ENCODE measurements at regions not wholly inside any gene's neighbourhood (a gene's known extent, or its start where the extent isn't known, plus 50 kb on each side); places are given as distances from the start of the nearest gene placed in this dataset.

- H3K36me3 ChIP-seq (ENCODE audit: insufficient read depth, low read length) = no peaks in the 10 kb centered on the region
- no peak overlapping the region for H3K27ac ChIP-seq (ENCODE audit: low read depth, low read length)
- peaks cover 17% of the 10 kb centered on the region for H3K9me3 ChIP-seq (ENCODE audit: insufficient read depth, low read depth, low read length)
- H3K4me3 ChIP-seq (ENCODE audit: low read length) = no peak overlapping the region
- no peaks in the 10 kb centered on the region for H3K4me1 ChIP-seq (ENCODE audit: insufficient read depth, low read length)
- no peaks in the 10 kb centered on the region for H3K27me3 ChIP-seq (ENCODE audit: insufficient read depth, low read length)
- WGBS = 91% methylated on average over 1 of the region's 1 CpG
- H3K9ac ChIP-seq (ENCODE audit: low read depth, low read length) = no peak overlapping the region
Measured at GRCh38 chr5:108649106-108649505, 98.6 kb upstream of the FER start.

DNA sequence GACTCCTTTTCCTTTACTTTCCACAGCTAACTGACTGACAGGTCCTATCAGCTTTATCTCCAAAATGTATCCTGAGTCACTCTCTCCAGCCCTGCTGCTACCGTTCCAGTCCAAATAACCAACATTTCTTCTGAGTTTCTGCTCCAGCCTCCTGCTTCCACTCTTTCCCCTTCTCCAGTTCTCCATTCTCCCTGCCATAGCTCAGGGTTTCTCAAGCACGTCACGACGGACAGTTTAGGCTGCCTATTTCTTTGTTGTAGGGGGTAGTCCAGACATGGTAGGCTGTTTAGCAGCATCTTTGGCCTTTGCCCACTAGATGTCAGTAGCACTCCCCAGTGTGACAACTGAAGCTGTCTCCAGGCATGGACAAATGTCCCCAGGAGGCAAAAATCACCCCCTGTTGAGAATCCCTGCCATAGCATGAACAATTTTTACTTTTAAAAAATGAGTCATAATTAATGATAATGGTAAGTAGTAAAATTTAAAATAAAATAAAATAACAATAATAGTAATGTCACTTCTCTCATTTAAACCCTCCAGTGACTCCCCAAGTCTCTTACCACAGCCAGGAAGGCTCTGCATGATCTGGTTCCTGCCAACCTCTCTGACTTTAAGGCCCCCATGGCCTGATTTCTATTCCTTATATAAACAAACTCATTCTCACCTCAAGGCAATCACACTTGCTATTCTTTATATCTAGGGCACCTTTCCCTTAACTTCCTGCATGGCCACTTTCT is 105.4 kb upstream of the FER start:
- Histone ChIP-seq H3K9me3 (ENCODE audit: insufficient read depth, low read depth, low read length) (peaks cover 6% of the 10 kb centered on the region), H3K27me3 (ENCODE audit: insufficient read depth, low read length) (no peaks in the 10 kb centered on the region), H3K36me3 (ENCODE audit: insufficient read depth, low read length) (no peaks in the 10 kb centered on the region), H3K4me3 (ENCODE audit: low read length) (no peak overlapping the region), H3K27ac (ENCODE audit: low read depth, low read length) (no peak overlapping the region), H3K4me1 (ENCODE audit: insufficient read depth, low read length) (peaks cover 10% of the 10 kb centered on the region), H3K9ac (ENCODE audit: low read depth, low read length) (no peak overlapping the region)
- WGBS = 27% methylated on average over 3 of the region's 4 CpGs

DNA sequence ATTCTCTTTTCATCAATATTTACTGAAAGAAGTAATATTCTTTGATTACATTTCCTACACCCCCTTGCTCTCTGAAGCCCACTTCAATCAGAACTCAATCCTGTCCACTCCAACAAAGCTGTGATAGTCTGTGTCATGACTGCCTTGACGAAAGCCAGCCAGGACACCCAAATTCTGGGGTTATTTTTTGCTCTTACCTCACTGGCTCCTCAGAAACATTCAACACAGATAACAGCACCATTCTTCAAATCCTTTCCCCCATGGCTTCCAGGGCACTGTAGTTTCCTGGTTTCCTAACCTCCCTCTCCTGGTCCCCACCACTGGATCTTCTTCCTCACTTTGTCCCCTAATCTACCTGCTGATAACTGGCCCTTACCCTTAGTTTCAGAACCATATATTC is 106.1 kb upstream of the FER start:
- Histone ChIP-seq H3K9ac (ENCODE audit: low read depth, low read length) (no peak overlapping the region), H3K9me3 (ENCODE audit: insufficient read depth, low read depth, low read length) (no peaks in the 10 kb centered on the region), H3K27ac (ENCODE audit: low read depth, low read length) (no peak overlapping the region), H3K4me1 (ENCODE audit: insufficient read depth, low read length) (peaks cover 17% of the 10 kb centered on the region), H3K27me3 (ENCODE audit: insufficient read depth, low read length) (no peaks in the 10 kb centered on the region), H3K4me3 (ENCODE audit: low read length) (no peak overlapping the region), H3K36me3 (ENCODE audit: insufficient read depth, low read length) (no peaks in the 10 kb centered on the region)
- WGBS = 85% methylated on average over 1 of the region's 1 CpG

DNA sequence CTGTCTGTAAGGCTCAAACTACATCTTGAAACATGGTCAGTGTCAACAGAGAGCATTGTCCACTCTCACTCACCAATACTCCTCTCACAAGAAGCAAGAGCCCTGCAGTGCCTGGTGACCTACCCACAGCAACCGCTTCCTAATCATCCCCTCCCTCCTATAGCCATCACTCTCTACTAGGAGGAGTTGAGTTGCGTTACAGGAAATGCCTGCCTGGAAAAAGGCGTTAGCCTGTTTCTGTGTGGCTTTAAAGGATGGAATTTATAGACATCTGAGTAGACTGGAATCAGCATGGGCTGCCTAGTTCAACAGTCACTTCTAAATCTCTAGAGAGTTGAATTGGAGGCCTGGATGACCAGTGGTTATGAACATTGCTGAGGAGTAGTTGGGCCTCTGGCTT is 108.3 kb upstream of the FER start:
- H3K4me3 ChIP-seq (ENCODE audit: low read length) = no peak overlapping the region
- no peak overlapping the region for H3K27ac ChIP-seq (ENCODE audit: low read depth, low read length)
- no peaks in the 10 kb centered on the region for H3K9me3 ChIP-seq (ENCODE audit: insufficient read depth, low read depth, low read length)
- WGBS = 86% methylated on average over 3 of the region's 3 CpGs
- H3K9ac ChIP-seq (ENCODE audit: low read depth, low read length) = no peak overlapping the region
- H3K36me3 ChIP-seq (ENCODE audit: insufficient read depth, low read length) = no peaks in the 10 kb centered on the region
- peaks cover 28% of the 10 kb centered on the region for H3K4me1 ChIP-seq (ENCODE audit: insufficient read depth, low read length)
- H3K27me3 ChIP-seq (ENCODE audit: insufficient read depth, low read length) = no peaks in the 10 kb centered on the region

- Histone ChIP-seq H3K4me1 (ENCODE audit: insufficient read depth, low read length) (peaks cover 28% of the 10 kb centered on the region), H3K36me3 (ENCODE audit: insufficient read depth, low read length) (no peaks in the 10 kb centered on the region), H3K9ac (ENCODE audit: low read depth, low read length) (no peak overlapping the region), H3K4me3 (ENCODE audit: low read length) (no peak overlapping the region), H3K27ac (ENCODE audit: low read depth, low read length) (no peak overlapping the region), H3K9me3 (ENCODE audit: insufficient read depth, low read depth, low read length) (no peaks in the 10 kb centered on the region), H3K27me3 (ENCODE audit: insufficient read depth, low read length) (no peaks in the 10 kb centered on the region)
- WGBS = 86% methylated on average over 2 of the region's 2 CpGs
Measured at GRCh38 chr5:108638021-108638420, 109.7 kb upstream of the FER start.

DNA sequence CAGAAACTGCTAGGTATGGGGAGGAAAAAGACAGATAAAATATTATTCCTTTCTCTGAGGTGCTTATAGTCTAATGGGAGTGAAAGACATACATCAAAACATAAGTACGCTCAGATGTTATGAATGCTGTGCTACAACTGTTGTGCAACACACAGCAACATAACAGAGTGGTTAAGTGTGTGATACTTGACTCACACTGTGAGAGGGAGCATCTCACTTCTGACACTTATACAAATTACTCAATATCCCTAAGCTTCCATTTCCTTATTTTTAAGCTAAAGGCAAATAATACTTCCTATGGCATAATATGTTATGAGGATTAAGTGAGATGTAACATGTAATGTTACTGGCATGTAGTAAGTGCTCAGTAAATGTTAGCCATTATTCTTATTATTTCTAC is 110.6 kb upstream of the FER start:
- Histone ChIP-seq H3K9me3 (ENCODE audit: insufficient read depth, low read depth, low read length) (no peaks in the 10 kb centered on the region), H3K36me3 (ENCODE audit: insufficient read depth, low read length) (no peaks in the 10 kb centered on the region), H3K27me3 (ENCODE audit: insufficient read depth, low read length) (no peaks in the 10 kb centered on the region), H3K9ac (ENCODE audit: low read depth, low read length) (no peak overlapping the region), H3K4me3 (ENCODE audit: low read length) (no peak overlapping the region), H3K4me1 (ENCODE audit: insufficient read depth, low read length) (peaks cover 28% of the 10 kb centered on the region), H3K27ac (ENCODE audit: low read depth, low read length) (peak overlapping the region; percentile 87; the same call in 1 of the 2 replicates)
- no CpG with 5 or more reads among the region's 1 CpG for WGBS

GRCh38 chr5:108636135-108636853 is 111.4 kb upstream of the FER start:
- Histone ChIP-seq H3K36me3 (ENCODE audit: insufficient read depth, low read length) (no peaks in the 10 kb centered on the region), H3K27me3 (ENCODE audit: insufficient read depth, low read length) (no peaks in the 10 kb centered on the region), H3K4me3 (ENCODE audit: low read length) (no peak overlapping the region), H3K9ac (ENCODE audit: low read depth, low read length) (no peak overlapping the region), H3K9me3 (ENCODE audit: insufficient read depth, low read depth, low read length) (no peaks in the 10 kb centered on the region), H3K4me1 (ENCODE audit: insufficient read depth, low read length) (peaks cover 25% of the 10 kb centered on the region), H3K27ac (ENCODE audit: low read depth, low read length) (peak overlapping the region; percentile 87)
- WGBS = 62% methylated on average over 3 of the region's 3 CpGs

GRCh38 chr5:108634617-108635288 is 112.9 kb upstream of the FER start:
- no peak overlapping the region for H3K4me3 ChIP-seq (ENCODE audit: low read length)
- no peak overlapping the region for H3K27ac ChIP-seq (ENCODE audit: low read depth, low read length)
- H3K9ac ChIP-seq (ENCODE audit: low read depth, low read length) = no peak overlapping the region
- H3K4me1 ChIP-seq (ENCODE audit: insufficient read depth, low read length) = peaks cover 25% of the 10 kb centered on the region
- no peaks in the 10 kb centered on the region for H3K27me3 ChIP-seq (ENCODE audit: insufficient read depth, low read length)
- no peaks in the 10 kb centered on the region for H3K36me3 ChIP-seq (ENCODE audit: insufficient read depth, low read length)
- no peaks in the 10 kb centered on the region for H3K9me3 ChIP-seq (ENCODE audit: insufficient read depth, low read depth, low read length)
- WGBS = 100% methylated on average over 1 of the region's 1 CpG

DNA sequence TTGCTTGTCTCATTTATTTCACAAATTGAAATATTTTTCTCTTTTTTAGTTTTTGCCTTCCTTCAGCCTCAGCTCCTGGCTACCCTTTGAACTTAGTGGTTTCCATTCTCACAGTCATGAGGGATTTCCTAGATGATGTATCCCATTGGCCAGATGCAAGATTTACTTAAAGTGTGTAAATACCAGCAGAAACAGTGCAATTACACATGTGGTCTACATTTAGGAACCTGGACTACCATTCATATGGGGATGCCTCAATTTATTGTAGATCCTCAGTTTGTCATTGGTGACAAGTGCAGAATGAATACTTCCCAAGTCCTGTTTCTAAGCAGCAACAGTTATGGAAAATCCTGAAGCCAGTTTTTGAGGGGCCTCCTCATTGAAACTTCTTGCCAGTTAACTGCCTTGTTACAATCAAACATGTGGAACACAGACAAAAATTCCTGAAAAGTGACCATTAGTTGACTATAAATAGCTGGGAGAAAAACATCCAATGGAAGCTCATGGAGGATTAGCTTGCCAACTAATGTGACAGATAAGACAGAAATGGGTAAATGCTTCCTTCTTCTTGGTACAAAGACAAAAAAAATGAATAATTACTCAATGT is 113.6 kb upstream of the FER start:
- no peak overlapping the region for H3K9ac ChIP-seq (ENCODE audit: low read depth, low read length)

GRCh38 chr5:108629779-108630528 is 117.7 kb upstream of the FER start:
- Histone ChIP-seq H3K27ac (ENCODE audit: low read depth, low read length) (no peak overlapping the region), H3K27me3 (ENCODE audit: insufficient read depth, low read length) (no peaks in the 10 kb centered on the region), H3K4me3 (ENCODE audit: low read length) (no peak overlapping the region), H3K36me3 (ENCODE audit: insufficient read depth, low read length) (no peaks in the 10 kb centered on the region), H3K9ac (ENCODE audit: low read depth, low read length) (no peak overlapping the region), H3K4me1 (ENCODE audit: insufficient read depth, low read length) (no peaks in the 10 kb centered on the region), H3K9me3 (ENCODE audit: insufficient read depth, low read depth, low read length) (no peaks in the 10 kb centered on the region)
- WGBS = 91% methylated on average over 1 of the region's 2 CpGs

More for the DNA sequence above, 113.6 kb upstream of the FER start:
- Histone ChIP-seq H3K4me1 (ENCODE audit: insufficient read depth, low read length) (peaks cover 25% of the 10 kb centered on the region), H3K27me3 (ENCODE audit: insufficient read depth, low read length) (no peaks in the 10 kb centered on the region), H3K36me3 (ENCODE audit: insufficient read depth, low read length) (no peaks in the 10 kb centered on the region), H3K4me3 (ENCODE audit: low read length) (no peak overlapping the region), H3K9me3 (ENCODE audit: insufficient read depth, low read depth, low read length) (no peaks in the 10 kb centered on the region), H3K27ac (ENCODE audit: low read depth, low read length) (no peak overlapping the region)
